DND-41 (cell line): ENCODE measurements at regions not wholly inside any gene's neighbourhood (a gene's known extent, or its start where the extent isn't known, plus 50 kb on each side); places are given as distances from the start of the nearest gene placed in this dataset.

Source experiments
- EZH2 ChIP-seq: IDR thresholded peaks from 3 replicates; pipeline ENCODE4 v1.6.1; 2012; ENCODE audit warnings: borderline replicate concordance, low read depth, mild to moderate bottlenecking, moderate library complexity, low read length, inconsistent platforms; ENCODE audit not compliant: severe bottlenecking
- TF ChIP-seq, protein P1 (sequence below): IDR thresholded peaks from 2 replicates; pipeline ENCODE4 v1.5.1; 2012; ENCODE audit warnings: borderline replicate concordance, low read length, moderate library complexity, mild to moderate bottlenecking; ENCODE audit not compliant: poor library complexity, severe bottlenecking; ENCODE audit errors: extremely low read depth

DNA sequence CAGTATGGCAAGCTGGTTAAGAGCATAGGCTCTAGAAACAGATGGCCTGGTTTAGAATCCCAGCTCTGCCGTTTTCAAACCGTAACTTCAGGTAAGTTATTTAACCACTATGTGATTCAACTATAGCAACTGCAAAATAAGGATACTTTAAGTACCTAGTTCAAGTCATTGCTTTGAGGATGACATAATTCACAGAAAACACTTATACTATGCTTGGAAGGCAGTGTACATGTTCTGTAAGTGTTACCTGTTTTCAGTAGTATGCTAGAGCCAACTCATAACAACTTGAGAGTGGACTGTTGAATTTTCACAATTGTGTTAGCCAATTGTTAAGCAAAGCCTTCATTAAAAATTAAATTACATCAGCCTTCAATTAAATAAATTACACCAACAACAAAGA is 134.8 kb upstream of the BEND6 start:
- TF ChIP-seq, protein P1, sequence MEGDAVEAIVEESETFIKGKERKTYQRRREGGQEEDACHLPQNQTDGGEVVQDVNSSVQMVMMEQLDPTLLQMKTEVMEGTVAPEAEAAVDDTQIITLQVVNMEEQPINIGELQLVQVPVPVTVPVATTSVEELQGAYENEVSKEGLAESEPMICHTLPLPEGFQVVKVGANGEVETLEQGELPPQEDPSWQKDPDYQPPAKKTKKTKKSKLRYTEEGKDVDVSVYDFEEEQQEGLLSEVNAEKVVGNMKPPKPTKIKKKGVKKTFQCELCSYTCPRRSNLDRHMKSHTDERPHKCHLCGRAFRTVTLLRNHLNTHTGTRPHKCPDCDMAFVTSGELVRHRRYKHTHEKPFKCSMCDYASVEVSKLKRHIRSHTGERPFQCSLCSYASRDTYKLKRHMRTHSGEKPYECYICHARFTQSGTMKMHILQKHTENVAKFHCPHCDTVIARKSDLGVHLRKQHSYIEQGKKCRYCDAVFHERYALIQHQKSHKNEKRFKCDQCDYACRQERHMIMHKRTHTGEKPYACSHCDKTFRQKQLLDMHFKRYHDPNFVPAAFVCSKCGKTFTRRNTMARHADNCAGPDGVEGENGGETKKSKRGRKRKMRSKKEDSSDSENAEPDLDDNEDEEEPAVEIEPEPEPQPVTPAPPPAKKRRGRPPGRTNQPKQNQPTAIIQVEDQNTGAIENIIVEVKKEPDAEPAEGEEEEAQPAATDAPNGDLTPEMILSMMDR: no peak
- TF ChIP-seq EZH2: no peak
